ENCODE measurements at regions not wholly inside any gene's neighbourhood (a gene's known extent, or its start where the extent isn't known, plus 50 kb on each side); places are given as distances from the start of the nearest gene placed in this dataset.
"Not testable (repeated sequence)": the region's sequence is repeated elsewhere in the genome, so short reads cannot be mapped to it uniquely, and the experiment has no call there.

GRCh38 chr4:189650436-189650835 is 290.2 kb upstream of the FRG1 start:
- H3K27me3 ChIP-seq (replicated peaks in 1 of 7); intact Hi-C loops (cut with DNase I; ENCODE audit: low total_unique reads); DNase-seq; H3K36me3 ChIP-seq; H3K4me3 ChIP-seq; H3K9me3 ChIP-seq; H3K27ac ChIP-seq; H3K4me1 ChIP-seq: not testable (repeated sequence)
- 81 to 92% (median 89%) methylated on average over 2 of the region's 2 CpGs for WGBS, 5 donors

GRCh38 chr4:189653130-189653653 is 287.5 kb upstream of the FRG1 start:
- H3K36me3 ChIP-seq; H3K27me3 ChIP-seq (replicated peaks in 1 of 7); intact Hi-C loops (cut with DNase I; ENCODE audit: low total_unique reads); H3K4me3 ChIP-seq; H3K4me1 ChIP-seq; DNase-seq; H3K9me3 ChIP-seq; H3K27ac ChIP-seq: not testable (repeated sequence)
- 83 to 94% (median 91%) methylated on average over 1 to 2 of the region's 3 CpGs; no CpG with 5 or more reads in 2 of the 5 donors for WGBS, 5 donors

- H3K36me3 ChIP-seq; H3K27ac ChIP-seq; DNase-seq; H3K4me3 ChIP-seq; H3K9me3 ChIP-seq; H3K27me3 ChIP-seq (replicated peaks in 1 of 7); intact Hi-C loops (cut with DNase I; ENCODE audit: low total_unique reads); H3K4me1 ChIP-seq: not testable (repeated sequence)
- WGBS, 5 donors = 88 to 95% (median 90%) methylated on average over 6 to 7 of the region's 7 CpGs
Observed at GRCh38 chr4:189653983-189654382, 286.7 kb upstream of the FRG1 start.

GRCh38 chr4:189654396-189654795 is 286.3 kb upstream of the FRG1 start:
- H3K9me3 ChIP-seq; H3K36me3 ChIP-seq; H3K4me3 ChIP-seq; H3K27ac ChIP-seq; DNase-seq; intact Hi-C loops (cut with DNase I; ENCODE audit: low total_unique reads); H3K27me3 ChIP-seq (replicated peaks in 1 of 7): not testable (repeated sequence)
- H3K4me1 ChIP-seq = peaks cover 0 to 13% (median under 1%) of the 10 kb centered on the region in 6 donors
- WGBS, 5 donors = 52 to 71% (median 68%) methylated on average over 6 to 9 of the region's 9 CpGs

GRCh38 chr4:189655817-189656216 is 284.9 kb upstream of the FRG1 start:
- H3K4me1 ChIP-seq = peaks cover 0 to 15% (median 2%) of the 10 kb centered on the region in 6 donors
- WGBS, 5 donors = 67 to 86% (median 80%) methylated on average over 4 to 8 of the region's 8 CpGs
- intact Hi-C loops (cut with DNase I; ENCODE audit: low total_unique reads); H3K9me3 ChIP-seq; H3K4me3 ChIP-seq; H3K27ac ChIP-seq; H3K27me3 ChIP-seq (replicated peaks in 1 of 7); DNase-seq; H3K36me3 ChIP-seq: not testable (repeated sequence)

GRCh38 chr4:189656641-189657040 is 284.0 kb upstream of the FRG1 start:
- WGBS, 5 donors = 17 to 34% (median 32%) methylated on average over 9 to 10 of the region's 10 CpGs
- Histone ChIP-seq H3K27ac (no peak overlapping the region), H3K36me3 (no peaks in the 10 kb centered on the region), H3K27me3 (replicated peaks in 1 of 7) (no peaks in the 10 kb centered on the region), H3K9me3 (no peaks in the 10 kb centered on the region), H3K4me3 (no peak overlapping the region), H3K4me1 (peaks cover 0 to 15% (median 2%) of the 10 kb centered on the region in 6 donors)
- intact Hi-C loops (cut with DNase I; ENCODE audit: low total_unique reads) = no loop called here
- DNase-seq = no peak
- TF ChIP-seq POLR2AphosphoS5 (IDR thresholded peaks at IDR 0.05) (no peak), POLR2A (IDR thresholded peaks at IDR 0.05) (no peak), CTCF (IDR thresholded peaks at IDR 0.05 in 8 of 11, conservative IDR thresholded peaks at IDR 0.05 in 3 of 11) (no peak)

GRCh38 chr4:189658259-189658658 is 282.4 kb upstream of the FRG1 start:
- intact Hi-C loops (cut with DNase I; ENCODE audit: low total_unique reads); H3K27me3 ChIP-seq (replicated peaks in 1 of 7); H3K9me3 ChIP-seq; DNase-seq; H3K36me3 ChIP-seq: not testable (repeated sequence)
- Histone ChIP-seq H3K4me3 (peak overlapping the region in 1 of 8 donors; percentile 41), H3K27ac (peak overlapping the region in 7 of 8 donors; percentile 29 to 84 (median 69)), H3K4me1 (peaks cover 0 to 15% (median 2%) of the 10 kb centered on the region in 6 donors)
- 30 to 60% (median 33%) methylated on average over 4 to 5 of the region's 5 CpGs for WGBS, 5 donors

- Histone ChIP-seq H3K27ac (peak overlapping the region in 7 of 8 donors; percentile 29 to 84 (median 69)), H3K4me1 (peaks cover 0 to 15% (median 2%) of the 10 kb centered on the region in 6 donors), H3K4me3 (peak overlapping the region in 1 of 8 donors; percentile 41)
- H3K9me3 ChIP-seq; intact Hi-C loops (cut with DNase I; ENCODE audit: low total_unique reads); DNase-seq; H3K27me3 ChIP-seq (replicated peaks in 1 of 7); H3K36me3 ChIP-seq: not testable (repeated sequence)
- WGBS, 5 donors = 27 to 50% (median 33%) methylated on average over 5 of the region's 5 CpGs
Observed at GRCh38 chr4:189658831-189659230, 281.8 kb upstream of the FRG1 start.

Data from spleen (tissue), 11 donors.